AG20443 (cell line): ENCODE measurements at regions not wholly inside any gene's neighbourhood (a gene's known extent, or its start where the extent isn't known, plus 50 kb on each side); places are given as distances from the start of the nearest gene placed in this dataset.
"Not testable (repeated sequence)": the region's sequence is repeated elsewhere in the genome, so short reads cannot be mapped to it uniquely, and the experiment has no call there.

Experiments
- DNase-seq: peaks from one replicate; pipeline ENCODE4 v3.0.0; 2012; ENCODE audit warnings: low spot score, mixed read lengths

DNA sequence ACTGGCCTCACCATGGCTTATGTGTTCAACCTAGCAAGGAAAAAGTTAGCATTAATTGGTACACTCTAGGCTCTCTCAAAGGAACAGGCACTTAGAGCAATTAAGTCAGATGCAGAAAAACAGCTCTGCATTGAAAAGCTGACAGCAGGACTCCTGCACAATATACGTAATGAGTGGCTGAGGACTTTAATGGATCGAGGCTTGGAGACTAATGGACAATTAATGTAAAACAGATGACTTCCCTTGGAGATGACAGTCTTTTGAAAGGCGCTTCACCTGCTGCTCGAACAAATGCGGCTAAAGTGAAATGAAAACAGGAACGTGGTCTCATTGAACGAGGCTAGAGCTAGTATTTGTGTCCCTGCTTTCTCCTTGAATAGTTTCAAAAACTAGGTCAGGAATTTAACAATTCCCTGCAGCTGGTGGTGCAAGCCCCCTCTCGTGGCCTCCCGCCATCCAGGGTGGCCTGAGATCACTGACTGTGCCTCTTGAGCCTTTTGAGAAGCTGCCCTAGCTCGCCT is 137.1 kb downstream of the ELOVL4 start:
- DNase-seq = no peak

DNA sequence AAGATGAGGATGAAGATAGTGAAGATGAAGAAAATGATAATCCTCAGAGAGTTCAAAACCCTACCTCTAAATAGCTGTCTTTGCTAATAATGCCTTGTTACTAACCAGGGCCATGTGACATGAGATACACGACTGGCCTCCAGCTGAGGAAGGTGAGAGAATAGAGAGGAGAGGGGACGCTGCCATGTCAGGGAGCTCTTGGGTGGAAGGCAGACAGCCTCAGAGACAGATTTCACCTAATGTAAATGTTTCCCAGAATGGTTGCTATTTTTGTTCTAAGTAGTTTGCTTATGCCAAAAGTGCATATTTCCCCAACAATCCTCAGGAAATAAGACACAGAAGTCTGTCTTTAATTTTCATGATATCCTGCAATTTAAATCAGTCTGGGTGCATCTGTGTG is 138.4 kb downstream of the ELOVL4 start:
- DNase-seq = no peak

GRCh38 chr6:79806661-79807060 is 140.7 kb downstream of the ELOVL4 start:
- DNase-seq = not testable (repeated sequence)

- no peak for DNase-seq
These were observed 142.6 kb downstream of the ELOVL4 start for GRCh38 chr6:79804732-79805131.

DNA sequence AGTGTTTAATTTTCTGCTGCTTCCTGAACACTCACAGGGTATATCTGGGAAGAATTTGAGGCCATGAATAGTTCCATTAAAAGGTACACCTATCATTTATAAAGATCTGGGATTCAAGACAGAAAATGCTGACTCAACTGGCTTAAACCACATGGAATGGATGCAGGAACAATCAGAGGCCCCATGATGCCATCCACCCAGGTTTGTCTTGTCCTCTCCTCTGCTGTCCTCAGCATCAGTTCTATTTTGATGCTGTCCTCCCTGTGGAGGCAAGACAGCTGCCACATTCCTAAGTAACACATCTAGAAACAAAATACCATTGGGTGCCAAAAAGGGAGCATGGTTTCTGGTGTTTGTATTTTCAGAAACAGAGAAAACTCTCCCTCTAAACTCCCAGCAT is 143.4 kb downstream of the ELOVL4 start:
- DNase-seq = no peak

GRCh38 chr6:79802657-79803300 is 144.6 kb downstream of the ELOVL4 start:
- DNase-seq = no peak

GRCh38 chr6:79801362-79801761 is 146.0 kb downstream of the ELOVL4 start:
- no peak for DNase-seq

DNA sequence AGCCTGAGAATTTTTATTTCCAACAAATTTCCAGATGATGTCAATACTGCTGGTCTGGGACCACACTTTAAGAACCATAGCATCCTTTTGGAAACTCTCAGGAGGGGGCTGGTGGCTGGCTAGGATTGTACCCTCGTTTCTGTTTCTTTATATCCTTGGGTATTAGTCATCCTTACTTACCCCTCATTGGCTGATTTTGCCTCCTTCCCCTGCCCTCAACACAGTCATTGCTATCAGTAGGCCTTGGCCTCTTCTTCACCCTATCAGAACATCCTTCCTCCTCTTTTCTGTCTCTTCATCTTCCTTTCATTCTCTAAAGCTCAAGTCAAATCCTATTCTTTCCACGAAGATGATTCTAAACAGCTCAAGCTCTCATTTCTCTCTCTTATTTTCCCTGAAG is 148.5 kb downstream of the ELOVL4 start:
- DNase-seq = no peak

GRCh38 chr6:79797912-79798311 is 149.4 kb downstream of the ELOVL4 start:
- no peak for DNase-seq

- no peak for DNase-seq
These were observed 150.1 kb downstream of the ELOVL4 start for GRCh38 chr6:79797163-79797764.

DNA sequence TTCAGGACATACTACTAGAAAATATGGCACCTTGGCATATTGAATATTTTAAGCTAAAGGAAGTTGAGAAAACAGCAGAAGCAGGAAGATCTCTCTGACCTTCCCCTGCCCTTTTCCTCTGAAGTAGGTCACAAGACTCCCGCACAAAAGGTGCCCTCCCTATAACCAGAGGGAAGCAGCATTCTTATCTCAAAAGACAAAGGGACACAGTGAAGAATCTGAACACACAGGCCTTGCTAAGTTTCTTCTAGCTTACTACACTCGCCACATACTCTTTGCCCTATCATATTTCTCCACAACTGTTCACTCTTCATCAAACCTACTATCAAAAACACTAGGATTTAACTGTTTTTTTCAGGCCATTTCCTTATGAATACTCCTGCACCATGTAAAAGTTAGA is 151.2 kb downstream of the ELOVL4 start:
- DNase-seq = no peak

- no peak for DNase-seq
These were observed 157.5 kb downstream of the ELOVL4 start for GRCh38 chr6:79789896-79790295.

DNA sequence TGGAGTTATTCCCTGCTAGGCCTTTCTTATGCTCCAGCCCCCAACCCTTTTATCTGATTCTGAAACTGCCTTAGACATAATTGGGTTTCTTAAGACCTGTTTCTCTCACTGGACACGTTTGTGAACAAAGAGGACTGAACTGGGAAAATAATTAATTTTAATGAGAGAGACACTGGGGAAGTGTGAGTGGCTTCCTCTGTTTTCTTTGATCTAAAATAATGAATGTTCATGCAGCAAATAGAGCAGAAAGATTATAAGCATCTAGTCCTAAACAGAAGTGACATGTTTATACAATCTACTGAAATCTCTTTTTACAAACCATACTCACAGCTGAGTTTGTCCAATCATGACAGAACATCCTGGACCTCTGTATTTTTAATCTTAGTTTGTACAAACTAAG is 157.6 kb downstream of the SH3BGRL2 start:
- no peak for DNase-seq

- DNase-seq = no peak
These were observed 156.5 kb downstream of the SH3BGRL2 start for GRCh38 chr6:79787626-79788025.

- DNase-seq = no peak
These were observed 153.2 kb downstream of the SH3BGRL2 start for GRCh38 chr6:79784395-79784753.

- no peak for DNase-seq
These were observed 152.7 kb downstream of the SH3BGRL2 start for GRCh38 chr6:79783670-79784394.

DNA sequence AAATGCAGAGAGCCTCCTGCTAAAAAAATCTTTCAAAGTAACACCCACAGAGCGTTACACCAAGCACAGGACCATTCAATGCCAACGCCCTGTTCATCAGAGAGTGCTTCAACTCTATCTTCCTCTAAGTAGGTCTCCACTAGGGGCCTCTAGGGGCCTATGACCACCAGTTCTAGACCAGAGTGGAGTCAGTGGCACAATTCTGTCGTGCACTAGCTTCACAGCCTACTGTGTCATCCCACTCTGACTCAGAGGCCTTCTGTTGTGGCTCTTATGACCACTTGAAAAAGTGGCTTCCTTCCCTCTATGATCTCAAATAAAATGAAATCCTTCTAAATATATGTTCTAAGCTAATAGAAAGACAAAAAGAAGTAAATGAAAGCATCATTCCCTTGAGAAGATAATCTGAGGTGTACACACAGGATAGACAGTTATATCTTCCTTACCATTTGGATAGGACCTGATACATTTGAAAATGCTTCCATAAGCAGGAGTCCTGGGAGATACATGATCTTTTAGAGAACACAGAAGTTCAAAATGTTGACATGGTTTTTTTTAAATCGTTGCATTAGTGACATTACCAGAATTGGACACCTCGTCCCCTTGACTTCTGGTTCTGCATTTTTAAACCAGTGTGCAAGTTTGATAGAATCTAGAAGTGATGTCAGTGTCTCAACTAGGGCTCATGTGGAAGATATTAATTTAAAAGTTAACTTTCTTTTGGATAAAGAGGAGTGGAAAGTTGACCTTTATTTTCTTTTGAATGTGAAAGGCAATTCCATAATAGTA is 151.9 kb downstream of the SH3BGRL2 start:
- DNase-seq = no peak

DNA sequence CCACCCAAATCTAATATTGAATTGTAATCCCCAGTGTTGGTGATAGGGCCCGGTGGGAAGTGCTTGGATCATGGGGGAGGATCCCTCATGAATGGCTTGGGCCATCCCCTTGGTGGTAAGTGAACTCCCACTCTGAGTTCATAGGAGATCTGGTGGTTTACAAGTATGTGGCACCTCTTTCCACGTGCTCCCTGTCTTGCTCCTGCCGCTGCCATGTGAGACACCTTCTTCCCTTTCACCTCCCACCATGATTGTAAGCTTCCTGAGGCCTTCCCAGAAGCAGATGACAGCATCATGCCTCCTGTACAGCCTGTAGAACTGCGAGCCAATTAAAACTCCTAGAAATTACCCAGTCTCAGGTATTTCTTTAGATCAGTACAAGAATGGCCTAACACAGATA is 150.8 kb downstream of the SH3BGRL2 start:
- DNase-seq = no peak

DNA sequence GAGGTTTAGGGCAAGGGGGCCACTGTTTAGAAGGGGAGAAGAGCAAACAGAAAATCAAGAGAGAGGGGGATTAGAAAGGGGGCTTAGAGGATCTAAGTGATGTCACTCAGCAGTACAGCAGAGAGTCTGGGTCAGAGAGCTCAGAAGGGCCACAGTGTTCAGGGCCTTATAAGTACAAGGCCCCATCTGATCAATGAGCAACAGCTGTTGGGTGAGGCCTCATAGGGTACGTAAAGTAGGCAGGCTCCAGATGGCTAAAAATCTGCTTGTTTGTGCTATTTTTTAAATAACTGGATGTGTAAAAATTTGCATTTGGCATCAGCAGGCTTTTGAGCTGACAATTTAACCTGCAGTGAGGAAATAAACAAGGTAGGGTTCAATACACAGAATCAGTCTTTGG is 149.8 kb downstream of the SH3BGRL2 start:
- no peak for DNase-seq

DNA sequence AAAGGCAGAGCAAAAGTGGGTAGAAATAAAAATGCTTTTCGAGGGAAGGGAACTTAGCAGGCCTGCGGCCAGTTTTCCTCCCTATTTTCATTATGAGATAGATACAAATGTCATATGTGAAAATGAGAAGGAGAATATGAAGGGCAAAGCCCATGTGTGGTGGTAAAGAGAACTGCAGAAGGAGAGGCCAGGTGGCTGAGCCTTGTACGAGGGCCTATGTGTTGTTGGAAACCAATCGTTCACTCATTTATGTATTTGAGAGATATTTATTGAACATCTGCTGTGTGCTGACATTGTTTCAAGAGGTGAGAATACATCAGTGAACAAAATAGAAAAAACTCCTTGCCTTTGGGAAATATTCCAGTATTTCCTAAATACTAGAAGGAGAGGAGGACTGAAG is 147.7 kb downstream of the SH3BGRL2 start:
- DNase-seq = no peak

- DNase-seq = peak; percentile 98
These were observed 146.8 kb downstream of the SH3BGRL2 start for GRCh38 chr6:79777713-79778579.

DNA sequence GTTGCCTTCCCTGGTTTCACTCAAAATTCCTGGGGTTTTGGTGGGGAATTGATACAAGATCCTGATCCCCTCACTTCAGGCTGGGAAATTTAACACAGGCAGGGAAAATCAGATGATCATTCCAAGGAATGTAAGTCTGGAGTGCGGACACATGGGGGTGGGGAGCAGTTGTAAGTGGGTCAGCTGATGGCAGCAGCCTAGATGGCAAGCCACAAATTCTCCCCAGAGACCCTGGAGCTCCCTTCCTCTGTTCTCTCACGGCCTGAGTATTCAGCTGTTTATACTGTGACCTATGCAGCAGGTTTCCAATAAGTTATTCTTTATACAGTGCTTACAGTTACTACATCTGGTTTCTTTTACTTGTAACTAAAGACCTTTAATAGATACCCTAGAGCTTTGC is 144.9 kb downstream of the SH3BGRL2 start:
- DNase-seq = no peak
